ENCODE measurements at regions not wholly inside any gene's neighbourhood (a gene's known extent, or its start where the extent isn't known, plus 50 kb on each side); places are given as distances from the start of the nearest gene placed in this dataset.
"Not testable (repeated sequence)": the region's sequence is repeated elsewhere in the genome, so short reads cannot be mapped to it uniquely, and the experiment has no call there.

DNA sequence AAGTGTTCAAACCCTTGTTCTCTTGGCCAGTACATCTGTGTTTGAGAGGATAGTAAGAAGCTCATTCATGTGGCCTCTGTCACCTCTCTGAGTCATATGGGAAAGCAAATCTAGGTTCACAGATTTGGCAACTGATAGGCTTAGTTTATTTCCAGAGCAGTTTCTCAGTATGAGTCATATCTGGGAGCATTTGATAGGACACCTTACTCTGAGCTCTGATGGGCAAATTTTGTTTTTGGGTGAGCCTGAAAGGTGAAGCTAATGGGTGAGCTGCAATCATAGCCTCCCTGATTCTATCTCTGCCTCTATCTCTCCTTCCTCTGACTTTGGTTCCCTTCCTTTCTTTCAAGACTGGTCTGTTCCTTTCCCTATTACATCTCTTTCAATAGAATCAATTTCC lies 134.4 kb downstream of the S1PR1 start:
- no peak for DNase-seq

DNA sequence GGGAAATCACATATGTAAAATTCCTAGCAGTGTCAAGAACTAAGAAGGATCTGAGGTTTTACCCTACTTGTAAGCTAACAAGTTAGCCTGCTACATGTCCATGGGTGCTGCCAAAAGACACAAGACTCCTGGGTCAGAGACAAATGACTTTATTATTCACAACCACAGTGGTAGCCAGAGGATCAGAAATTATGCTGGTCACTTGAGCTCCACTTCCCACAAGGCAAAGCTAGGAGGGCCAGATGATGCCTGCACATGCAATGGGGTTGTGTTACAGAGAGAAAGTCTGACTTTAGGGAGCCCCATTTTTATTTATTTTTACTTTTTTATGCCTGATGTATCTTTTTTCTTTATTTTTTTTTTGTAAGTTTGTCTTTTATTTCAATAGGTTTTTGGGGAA lies 136.8 kb downstream of the S1PR1 start:
- no peak for DNase-seq

DNA sequence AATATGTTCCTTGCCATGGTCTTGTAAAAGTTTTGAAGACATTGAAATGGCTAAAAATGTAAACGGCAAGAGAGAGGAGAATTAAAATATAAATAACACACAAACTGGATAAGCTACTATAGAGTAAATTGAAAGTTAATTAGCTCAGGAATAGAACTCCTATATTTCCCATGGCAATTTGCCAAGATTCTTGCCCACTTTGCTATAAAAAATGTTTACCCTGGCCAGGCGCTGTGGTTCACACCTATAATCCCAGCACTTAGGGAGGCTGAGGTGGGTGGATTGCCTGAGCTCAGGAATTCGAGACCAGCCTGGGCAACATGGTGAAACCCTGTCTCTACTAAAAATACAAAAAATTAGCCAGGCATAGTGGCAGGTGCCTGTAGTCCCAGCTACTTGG lies 138.6 kb downstream of the S1PR1 start:
- DNase-seq = not testable (repeated sequence)

DNA sequence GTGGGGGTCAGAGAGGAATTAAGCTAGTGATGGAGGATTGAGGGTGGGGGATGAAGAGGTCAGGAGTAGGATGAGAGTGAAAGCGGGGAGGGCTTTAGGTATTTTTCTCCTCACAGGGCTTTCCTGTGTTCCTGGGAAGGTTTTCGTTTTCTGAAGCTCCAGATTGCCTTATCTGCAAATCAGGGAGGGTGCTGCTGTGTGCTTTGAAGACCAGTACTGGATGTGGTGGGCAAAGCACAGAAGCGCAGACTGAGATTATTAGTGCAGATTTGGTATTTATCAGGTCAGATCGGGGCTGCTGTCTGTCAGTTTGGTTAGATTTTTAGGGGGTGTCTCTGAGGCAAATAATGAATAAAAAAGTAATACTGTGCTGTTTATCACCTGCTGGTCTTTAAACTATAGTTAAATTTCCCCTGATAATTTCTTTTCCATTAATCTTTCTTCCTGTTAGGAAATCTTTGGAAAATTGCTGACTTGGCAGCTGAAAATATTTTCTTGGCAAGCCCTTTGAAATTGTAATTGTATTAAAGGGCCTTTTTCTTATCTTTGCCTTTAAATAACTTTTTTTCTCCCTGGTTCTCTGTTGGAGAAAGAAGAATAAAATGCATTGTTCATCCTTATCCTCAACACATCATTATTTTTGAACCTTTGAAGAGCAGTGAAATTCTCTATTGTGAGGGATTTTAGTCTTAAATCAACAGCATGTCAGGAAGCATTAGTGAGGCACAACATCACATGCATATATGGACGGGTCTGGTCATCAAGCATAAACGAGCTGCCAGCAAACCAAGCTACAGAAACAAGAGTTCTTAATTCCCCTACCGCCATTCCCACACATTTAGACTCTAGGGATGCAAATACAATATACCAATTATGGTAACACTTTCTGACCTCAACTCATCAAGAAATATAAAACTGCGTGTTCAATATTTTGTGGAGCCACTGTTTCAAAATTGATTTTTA lies 139.6 kb downstream of the S1PR1 start:
- DNase-seq = no peak

DNA sequence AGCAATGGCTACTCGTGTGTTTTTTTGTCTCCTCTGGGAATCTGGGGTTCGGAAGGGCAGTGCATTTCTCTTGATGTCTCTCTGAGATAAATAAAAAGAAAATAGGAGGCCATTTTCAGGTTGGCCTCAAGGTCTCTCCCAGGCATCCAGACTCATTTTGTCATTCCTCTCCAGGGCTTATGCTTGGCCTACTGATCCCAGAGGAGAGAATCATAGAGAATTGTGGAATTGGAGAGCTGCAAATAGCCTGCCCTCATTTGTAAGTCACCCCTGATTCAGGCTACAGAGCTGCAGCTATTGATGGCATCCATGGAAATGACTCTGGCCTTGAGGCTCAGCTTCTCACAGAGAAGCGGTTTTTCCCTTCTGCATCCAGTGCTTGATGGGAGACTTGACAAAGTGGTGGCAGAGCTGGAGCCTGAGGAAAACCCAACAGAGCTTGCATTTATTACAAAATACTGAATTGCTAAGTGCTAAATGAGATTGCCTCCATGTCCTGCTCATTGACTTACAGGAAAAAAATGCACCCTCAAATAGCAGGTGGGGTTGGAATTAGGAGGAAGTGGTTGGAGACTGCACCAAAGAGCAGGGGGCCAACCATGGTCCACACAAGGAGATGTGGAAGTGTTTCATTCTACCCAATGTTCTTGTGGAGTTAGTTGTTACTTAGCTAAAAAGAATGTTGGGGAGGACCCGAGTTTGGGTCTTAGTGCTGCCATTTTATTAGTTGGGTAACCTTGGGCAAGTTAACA lies 140.4 kb downstream of the S1PR1 start:
- no peak for DNase-seq

DNA sequence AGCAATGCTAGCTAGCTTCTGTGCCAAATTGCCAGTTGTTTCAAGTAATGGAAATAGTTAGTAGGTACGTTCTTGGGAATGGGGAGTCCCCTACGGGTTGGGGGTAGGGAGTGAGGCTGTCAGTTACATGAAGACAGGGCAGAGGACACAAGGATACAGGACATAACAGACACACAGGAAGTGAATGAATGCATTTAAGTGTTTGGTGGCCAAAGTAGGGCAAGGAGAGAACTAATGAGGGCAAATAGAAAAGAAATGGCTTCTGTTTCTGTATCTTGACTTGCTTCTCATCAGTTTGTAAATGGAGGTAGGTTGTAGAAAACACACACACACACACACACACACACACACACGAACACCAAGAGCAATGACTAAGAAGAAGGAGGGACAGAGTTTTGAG lies 142.2 kb downstream of the S1PR1 start:
- DNase-seq = no peak

DNA sequence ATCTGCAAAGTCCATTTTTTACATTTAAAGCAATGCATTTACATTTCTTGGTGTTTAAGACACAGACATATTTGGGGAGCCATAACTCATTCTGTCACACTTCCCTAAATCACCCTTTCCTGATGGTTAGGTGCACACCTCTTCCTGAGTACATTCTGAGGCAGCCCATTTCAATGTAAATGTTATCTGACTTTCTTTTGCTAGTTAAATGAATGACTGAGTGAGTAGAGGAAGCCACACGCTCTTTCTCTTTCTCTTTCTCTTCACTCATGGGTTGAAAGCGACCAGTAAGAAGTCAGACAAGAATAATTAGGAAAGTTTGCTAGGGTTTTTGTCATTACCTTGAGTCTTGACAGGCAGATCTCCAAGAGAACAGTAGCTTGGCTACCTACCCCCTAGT lies 143.1 kb downstream of the S1PR1 start:
- DNase-seq = no peak

DNA sequence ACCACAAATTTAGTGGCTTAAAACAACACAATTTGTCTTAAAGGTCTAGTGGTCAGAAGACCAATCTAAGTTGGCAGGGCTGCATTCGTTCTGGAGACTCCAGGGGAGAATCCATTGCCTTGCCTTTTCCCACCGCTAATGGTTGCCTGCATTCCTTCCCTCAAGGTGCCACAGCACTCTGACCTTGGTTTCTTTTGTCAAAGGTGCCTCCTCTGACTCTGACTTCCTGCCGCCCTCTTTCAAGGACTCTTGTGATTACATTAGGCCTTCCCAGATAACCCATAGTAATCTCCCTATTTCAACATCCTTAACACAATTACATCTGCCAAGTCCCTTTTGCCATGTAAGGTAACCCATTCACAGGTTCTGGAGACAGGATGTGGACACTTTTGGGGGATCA lies 145.3 kb downstream of the S1PR1 start:
- no peak for DNase-seq

DNA sequence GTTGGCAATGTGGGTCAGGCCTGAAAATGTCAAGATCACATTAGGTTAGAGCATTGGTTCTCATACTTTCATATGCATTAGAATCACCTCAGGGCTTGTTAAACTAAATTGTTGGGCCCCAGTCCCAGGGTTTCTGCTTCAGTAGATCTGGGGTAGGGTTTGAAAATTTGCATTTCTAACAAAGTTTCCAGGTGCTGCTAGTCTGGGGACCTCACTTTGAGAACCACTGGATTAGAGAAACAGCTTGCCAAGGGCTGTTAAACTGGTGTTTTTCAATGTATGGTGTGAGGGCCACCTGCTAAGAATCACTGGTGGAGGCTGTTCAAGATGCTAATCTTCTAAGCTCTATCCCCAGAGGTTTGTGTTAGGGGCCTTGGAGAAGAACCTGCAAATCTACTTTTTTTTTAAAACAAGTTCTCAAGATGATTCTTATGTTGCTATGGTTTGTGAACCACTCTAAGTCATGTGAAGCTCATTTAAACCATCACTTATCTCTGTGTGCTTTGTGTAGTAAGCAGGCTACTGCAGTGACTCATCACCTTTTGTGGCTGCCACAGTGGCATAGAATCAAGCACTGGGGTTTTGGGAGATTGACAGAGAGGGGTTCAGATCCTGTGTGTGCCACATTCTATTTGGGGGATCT lies 152.2 kb downstream of the S1PR1 start:
- no peak for DNase-seq

DNA sequence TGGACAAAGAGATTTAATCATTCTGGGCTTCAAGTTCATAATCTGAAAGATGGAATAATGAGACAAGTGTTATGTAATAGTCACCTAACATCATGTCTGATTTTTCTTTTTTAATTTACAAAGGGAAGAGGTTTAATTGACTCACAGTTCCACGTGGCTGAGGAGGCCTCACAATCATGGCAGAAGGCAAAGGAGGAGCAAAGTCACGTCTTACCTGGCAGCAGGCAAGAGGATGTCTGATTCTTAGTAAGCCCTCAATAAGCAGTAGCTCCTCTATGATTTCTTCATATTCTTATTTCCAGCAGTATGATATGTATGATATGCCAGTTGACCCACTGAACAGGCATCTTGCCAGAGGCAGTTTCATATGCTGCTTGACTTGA lies 152.7 kb downstream of the S1PR1 start:
- DNase-seq = no peak

DNA sequence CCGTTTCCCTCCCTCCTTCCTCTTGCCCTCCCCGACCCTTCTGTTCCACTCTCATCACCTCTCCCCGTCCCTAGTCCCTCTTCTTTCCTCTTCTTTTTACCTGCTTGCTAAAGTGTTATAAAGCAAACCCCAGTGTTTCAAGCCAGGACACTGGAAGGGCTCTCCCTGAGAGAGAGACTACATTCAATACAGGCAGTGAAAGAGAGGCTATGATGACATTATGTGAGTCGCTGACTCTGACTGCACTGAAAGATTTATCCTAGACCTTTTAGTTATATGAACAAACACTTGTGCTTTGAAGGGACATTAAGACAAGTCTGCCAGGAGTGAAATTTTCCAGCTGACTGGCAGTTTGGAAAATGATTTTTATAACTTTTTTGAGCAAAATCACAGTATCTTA lies 155.7 kb downstream of the S1PR1 start:
- DNase-seq = no peak

DNA sequence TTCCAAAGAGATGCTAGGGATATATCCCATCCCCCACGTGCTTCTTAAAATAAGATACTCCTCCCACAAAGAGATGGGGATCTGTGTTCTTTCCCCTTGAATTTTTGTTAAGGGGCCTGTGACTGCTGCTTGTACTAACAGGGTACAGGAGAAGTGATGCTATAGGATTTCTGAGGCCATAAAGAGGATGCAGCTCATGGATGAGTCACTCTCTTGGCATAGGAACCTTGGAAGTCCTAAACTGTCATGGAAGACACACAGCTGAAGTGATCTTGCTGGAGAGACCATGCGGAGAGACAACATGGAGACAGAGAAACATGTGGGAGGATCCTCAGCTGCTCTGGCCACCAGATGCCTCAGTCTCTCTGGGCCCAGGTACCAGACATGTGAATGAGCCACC lies 157.2 kb downstream of the S1PR1 start:
- no peak for DNase-seq

DNA sequence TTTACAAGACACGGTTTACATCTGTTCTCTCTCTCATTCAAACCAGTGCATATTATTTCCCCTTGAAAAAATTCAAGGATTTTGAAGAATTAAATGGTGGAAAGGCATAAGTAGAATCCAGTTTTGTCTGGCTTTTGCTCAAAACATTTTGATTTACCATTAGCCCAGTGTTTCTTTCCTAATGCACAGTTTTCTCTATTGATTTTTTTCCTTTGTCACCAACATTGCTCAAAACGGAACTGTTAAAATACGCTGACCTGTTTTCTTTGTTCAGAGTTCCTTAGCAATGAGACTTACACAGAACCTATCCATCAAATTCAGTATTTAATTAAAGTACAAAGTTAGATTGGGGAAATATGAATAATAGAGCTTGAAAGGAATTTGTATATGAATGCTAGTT lies 162.4 kb downstream of the S1PR1 start:
- DNase-seq = no peak

DNA sequence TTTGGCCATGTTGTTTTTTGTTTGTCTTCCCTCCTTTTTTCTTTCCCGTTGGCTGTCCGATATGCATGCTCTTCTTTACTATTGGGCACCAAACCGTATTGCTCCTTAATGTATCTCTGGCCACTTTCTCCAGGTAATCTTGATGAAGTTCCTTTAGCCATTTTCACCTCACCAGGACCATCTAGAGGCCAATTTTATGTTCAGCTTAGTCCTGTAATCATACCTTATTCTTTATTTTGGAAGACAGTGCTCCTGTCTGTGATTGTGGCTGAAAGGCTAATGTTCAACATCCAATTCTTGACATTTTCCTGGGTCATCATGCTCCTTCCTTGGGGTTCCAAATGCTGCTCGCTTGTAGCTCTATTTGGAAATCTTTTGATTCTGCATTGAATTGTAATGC lies 169.5 kb downstream of the S1PR1 start:
- no peak for DNase-seq

DNA sequence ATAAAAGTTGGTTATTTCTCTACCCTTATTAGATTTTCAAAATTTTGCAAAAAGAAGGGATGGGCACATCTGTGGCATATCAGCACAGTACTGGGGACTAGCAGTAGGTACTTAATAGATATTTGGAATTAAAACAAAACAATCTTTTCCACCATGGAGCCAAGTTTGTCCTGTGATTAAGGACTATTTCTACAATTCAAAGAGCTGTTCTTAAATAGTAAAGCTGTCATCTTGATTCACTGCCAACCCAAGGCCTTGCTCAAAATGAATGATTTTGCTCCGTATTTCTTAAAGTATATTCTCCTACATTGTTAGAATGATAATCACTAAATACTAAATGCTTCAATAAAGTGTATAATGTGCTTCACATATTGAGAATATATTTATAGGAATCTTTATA lies 169.9 kb downstream of the S1PR1 start:
- DNase-seq = no peak

DNA sequence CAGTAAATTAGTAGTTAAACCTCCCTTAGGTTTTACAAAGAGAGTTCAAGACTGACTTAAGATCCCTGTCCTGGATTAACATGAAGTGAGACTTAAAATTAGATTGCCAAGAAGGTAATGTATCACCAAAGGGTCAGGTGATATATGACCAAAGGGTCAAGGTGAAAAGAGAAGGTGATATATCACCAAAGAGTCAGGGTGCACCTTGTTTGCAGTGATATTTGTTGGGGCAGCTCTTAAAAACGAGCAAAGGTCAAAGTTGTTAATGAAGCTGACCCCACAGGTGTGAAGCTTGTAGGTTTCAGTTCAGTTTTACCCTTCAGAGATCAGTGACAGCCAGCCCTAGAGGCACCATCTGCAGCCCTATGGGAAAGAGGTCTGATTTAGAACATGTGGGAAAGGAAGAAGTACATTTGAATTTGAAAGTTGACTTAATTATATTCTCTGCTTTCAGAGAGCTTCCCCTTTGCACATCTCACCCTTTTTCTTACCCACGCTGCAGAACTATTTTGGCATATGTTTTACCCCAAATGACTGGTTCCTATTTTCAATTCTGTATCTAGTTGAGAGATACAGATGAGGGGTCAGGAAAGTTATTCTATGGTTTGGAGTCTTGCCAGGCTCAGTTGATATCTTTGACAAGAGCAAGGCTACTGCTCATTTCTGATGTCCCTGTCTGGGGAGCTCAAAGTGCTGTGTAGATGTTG lies 170.8 kb downstream of the S1PR1 start:
- DNase-seq = no peak

DNA sequence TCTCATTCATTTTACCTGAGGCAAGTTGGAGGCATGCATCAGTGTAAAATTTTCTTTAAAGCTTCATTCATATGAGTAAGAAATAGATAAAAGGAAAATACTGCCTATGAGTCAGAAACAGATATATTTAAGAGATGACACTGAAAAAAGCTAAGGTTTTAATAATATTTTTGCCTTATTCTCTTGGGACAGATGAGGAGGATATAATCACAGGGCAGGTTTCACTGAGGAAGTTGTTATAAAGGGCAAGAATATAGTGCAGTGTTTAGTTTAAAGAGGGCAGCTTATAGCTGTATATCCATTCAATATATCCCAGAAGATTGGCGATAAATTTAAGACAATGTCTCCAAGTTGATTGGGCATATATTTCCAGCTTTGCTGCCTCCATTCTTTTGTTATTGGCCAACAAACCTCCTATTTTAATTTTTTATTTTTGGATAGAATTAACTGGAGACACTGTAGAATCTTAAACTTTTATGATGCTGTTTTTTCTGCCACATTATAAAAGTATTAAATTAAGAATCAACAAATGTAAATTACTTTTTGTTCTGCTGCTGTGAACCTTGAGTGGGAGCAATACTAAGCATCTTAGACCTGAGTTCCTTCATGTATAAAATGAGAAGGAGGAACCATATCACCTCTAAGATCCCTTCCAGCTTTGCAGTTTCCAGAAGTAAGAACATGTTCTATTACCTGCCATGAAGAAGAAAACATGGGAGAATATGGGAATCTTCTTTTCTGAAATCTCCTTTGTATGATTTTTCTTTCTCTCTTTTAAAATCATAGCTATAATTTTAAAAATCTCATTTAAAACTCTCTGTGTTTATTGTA lies 171.6 kb downstream of the S1PR1 start:
- no peak for DNase-seq

DNA sequence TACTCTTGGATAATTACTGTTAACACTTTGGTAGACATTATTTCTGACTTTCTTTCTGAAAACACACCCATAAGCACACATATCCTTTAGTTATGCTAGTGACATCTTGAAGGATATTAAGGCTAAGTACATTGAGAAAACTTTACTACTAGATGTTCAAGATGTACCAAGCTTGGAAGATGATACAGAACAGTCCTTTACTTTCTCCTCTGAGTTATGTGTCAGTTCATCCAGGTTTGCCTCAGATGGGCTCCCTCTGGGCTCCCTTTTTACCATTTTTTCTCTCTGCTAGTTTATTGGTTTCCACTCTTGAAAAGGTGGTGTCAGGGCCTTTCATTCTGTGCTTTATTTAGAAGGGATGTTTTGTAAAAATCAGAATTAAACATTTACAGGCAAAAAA lies 172.3 kb downstream of the S1PR1 start:
- no peak for DNase-seq

DNA sequence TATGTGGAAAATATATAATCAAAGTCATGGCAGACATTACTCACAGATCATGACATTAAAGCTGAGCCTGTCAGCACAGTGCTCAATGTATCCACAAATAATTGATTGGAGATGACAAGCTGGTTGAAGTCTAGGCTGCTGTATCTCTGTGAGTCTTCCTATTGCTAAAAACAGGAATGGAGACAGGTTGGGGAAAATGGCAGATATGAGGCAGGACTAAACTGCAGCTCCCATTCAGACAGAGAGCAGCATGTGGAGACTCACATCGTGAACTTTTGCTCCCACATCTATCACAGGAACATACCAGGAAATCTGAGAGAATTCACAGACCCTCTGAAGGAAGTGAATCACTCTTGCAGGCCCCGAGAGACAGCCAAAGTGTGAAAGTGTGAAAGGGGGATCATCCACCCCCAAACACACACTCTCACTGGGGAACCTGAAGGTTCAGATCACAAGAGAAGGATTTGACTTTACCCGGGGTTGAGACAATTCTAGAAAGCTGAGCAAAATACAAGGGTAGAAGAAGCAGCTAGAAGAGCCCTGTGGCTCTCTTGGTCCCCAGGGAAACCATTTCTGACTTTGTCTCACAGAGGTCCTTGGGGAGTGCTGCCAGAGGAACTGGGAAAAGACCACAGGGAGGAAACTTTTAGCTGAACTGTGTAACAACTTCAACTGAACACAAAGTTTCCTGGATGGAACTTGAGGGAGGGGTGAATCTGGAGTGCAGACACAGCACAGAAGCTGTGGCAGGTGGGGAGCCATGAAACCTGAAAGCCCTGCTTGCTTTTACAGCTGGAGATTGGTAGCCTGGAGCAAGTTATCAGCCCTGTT lies 173.4 kb downstream of the S1PR1 start:
- DNase-seq = no peak

DNA sequence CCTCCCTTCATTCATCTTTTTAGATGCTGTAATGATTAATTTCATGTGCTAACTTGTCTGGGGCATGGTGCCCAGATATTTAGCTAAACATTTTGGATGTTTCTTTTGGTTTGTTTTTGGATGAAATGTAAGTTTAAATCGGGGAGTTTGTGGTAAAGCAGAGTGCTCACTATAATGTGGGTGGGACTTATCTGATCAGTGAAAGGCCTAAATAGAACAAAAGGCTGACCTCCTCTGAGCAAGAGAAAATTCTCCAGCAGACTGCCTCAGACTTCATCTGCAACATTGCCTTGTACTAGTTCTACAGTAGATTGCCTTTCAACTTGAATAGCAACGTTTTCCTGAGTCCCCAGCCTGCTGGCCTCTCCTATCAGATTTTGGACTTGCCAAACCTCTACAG lies 183.6 kb downstream of the S1PR1 start:
- DNase-seq = no peak

DNA sequence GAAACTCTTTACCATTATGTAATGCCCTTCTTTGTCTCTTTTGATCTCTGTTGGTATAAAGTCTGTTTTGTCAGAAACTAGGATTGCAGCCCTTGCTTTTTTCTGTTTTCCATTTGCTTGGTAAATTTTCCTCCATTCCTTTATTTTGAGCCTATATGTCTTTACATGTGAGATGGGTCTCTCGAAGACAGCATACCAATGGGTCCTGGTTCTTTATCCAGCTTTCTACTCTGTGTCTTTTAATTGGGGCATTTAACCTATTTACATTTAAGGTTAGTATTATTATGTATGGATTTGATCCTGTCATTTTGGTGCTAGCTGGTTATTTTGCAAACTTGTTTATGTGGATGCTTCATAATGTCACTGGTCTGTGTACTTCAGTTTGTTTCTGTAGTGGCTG lies 191.3 kb downstream of the S1PR1 start:
- DNase-seq = not testable (repeated sequence)

All from COR-L47 (cell line).